WTC11 (cell line): ENCODE measurements at regions not wholly inside any gene's neighbourhood (a gene's known extent, or its start where the extent isn't known, plus 50 kb on each side); places are given as distances from the start of the nearest gene placed in this dataset.

Source experiments
- ATAC-seq: fragments of 200-7000 bp; cut with Tn5 transposase; 2 replicates; pipeline ENCODE4 v1.10.0; 2021; ENCODE audit warnings: mild to moderate bottlenecking, moderate library complexity
- CTCF ChIA-PET: fragments of 300-600 bp; sonication (Branson Sonifier 250); formaldehyde crosslinking; loops from one replicate; lab custom pipeline; 2021; ENCODE audit warnings: antibody characterized with exemption; lab: Charles Lee
- POLR2A ChIA-PET: fragments of 350-600 bp; sonication (Branson Sonifier 250); formaldehyde crosslinking; loops from one replicate; lab custom pipeline; 2021; ENCODE audit warnings: antibody characterized with exemption; lab: Charles Lee
- DNase-seq: peaks from one replicate; pipeline ENCODE4 v3.0.0; 2021; ENCODE audit warnings: low spot score
- H3K27ac Mint-ChIP-seq: 2 replicates; pipeline ENCODE4 v1.8.0; 2021; ENCODE audit warnings: mixed read lengths
- H3K27me3 Mint-ChIP-seq: 2 replicates; pipeline ENCODE4 v1.8.0; 2021; ENCODE audit warnings: low read depth, mild to moderate bottlenecking, moderate library complexity, mixed read lengths
- H3K36me3 Mint-ChIP-seq: 2 replicates; pipeline ENCODE4 v1.8.0; 2021; ENCODE audit warnings: mixed read lengths
- H3K4me1 Mint-ChIP-seq: 2 replicates; pipeline ENCODE4 v1.8.0; 2022; ENCODE audit warnings: mixed read lengths
- H3K4me3 Mint-ChIP-seq: 2 replicates; pipeline ENCODE4 v1.8.0; 2021; ENCODE audit warnings: mild to moderate bottlenecking, moderate library complexity, mixed read lengths
- H3K9me3 Mint-ChIP-seq: 2 replicates; pipeline ENCODE4 v1.8.0; 2021; ENCODE audit warnings: mixed read lengths
- AR ChIP-seq: fragments of 250-450 bp; sonication (Bioruptor Pico); IDR thresholded peaks from 2 replicates; pipeline ENCODE4 v1.9.0; 2021; ENCODE audit warnings: mild to moderate bottlenecking
- ATF1 ChIP-seq: sonication (generic); formaldehyde crosslinking; IDR thresholded peaks from 2 replicates; pipeline ENCODE4 v1.8.1; 2023; ENCODE audit warnings: mild to moderate bottlenecking, moderate library complexity, missing genetic modification reagents
- CBFB ChIP-seq: sonication (generic); formaldehyde crosslinking; IDR thresholded peaks from 2 replicates; pipeline ENCODE4 v1.8.1; 2022; ENCODE audit warnings: mild to moderate bottlenecking, low read depth, missing genetic modification reagents
- ELF4 ChIP-seq: sonication (generic); formaldehyde crosslinking; IDR thresholded peaks from 2 replicates; pipeline ENCODE4 v1.8.1; 2022; ENCODE audit warnings: low read depth, mild to moderate bottlenecking, moderate library complexity, missing genetic modification reagents
- ETV6 ChIP-seq: sonication (generic); formaldehyde crosslinking; IDR thresholded peaks from 2 replicates; pipeline ENCODE4 v1.8.1; 2022; ENCODE audit warnings: mild to moderate bottlenecking, missing genetic modification reagents
- FOXK1 ChIP-seq: sonication (generic); formaldehyde crosslinking; IDR thresholded peaks from 2 replicates; pipeline ENCODE4 v1.8.0; 2022; ENCODE audit warnings: mild to moderate bottlenecking, moderate library complexity, missing genetic modification reagents
- HMGXB4 ChIP-seq: sonication (generic); formaldehyde crosslinking; IDR thresholded peaks from 2 replicates; pipeline ENCODE4 v1.8.1; 2023; ENCODE audit warnings: mild to moderate bottlenecking, moderate library complexity, missing genetic modification reagents
- IRF2 ChIP-seq: sonication (generic); formaldehyde crosslinking; IDR thresholded peaks from 2 replicates; pipeline ENCODE4 v1.8.0; 2022; ENCODE audit warnings: low read depth, missing genetic modification reagents, borderline replicate concordance
- JAZF1 ChIP-seq: fragments of 250-450 bp; sonication (Bioruptor Pico); IDR thresholded peaks from 2 replicates; pipeline ENCODE4 v1.9.0; 2021; ENCODE audit warnings: moderate library complexity, mild to moderate bottlenecking, inconsistent platforms
- NFE2L1 ChIP-seq: sonication (generic); formaldehyde crosslinking; IDR thresholded peaks from 2 replicates; pipeline ENCODE4 v1.8.1; 2023; ENCODE audit warnings: missing genetic modification reagents
- RELA ChIP-seq: sonication (generic); formaldehyde crosslinking; IDR thresholded peaks from 2 replicates; pipeline ENCODE4 v1.8.1; 2022; ENCODE audit warnings: missing genetic modification reagents, mild to moderate bottlenecking, borderline replicate concordance
- SMAD4 ChIP-seq: sonication (generic); formaldehyde crosslinking; IDR thresholded peaks from 2 replicates; pipeline ENCODE4 v1.8.0; 2022; ENCODE audit warnings: mild to moderate bottlenecking, missing genetic modification reagents
- STAT6 ChIP-seq: sonication (generic); formaldehyde crosslinking; conservative IDR thresholded peaks from 2 replicates; pipeline ENCODE4 v1.8.1; 2023; ENCODE audit warnings: mild to moderate bottlenecking, low read depth, missing genetic modification reagents, moderate library complexity
- TEAD4 ChIP-seq: sonication (generic); formaldehyde crosslinking; IDR thresholded peaks from 2 replicates; pipeline ENCODE4 v1.8.0; 2022; ENCODE audit warnings: mild to moderate bottlenecking, missing genetic modification reagents
- USF1 ChIP-seq: sonication (generic); formaldehyde crosslinking; IDR thresholded peaks from 2 replicates; pipeline ENCODE4 v1.8.0; 2022; ENCODE audit warnings: mild to moderate bottlenecking, missing genetic modification reagents
- ZNF219 ChIP-seq: sonication (generic); formaldehyde crosslinking; IDR thresholded peaks from 2 replicates; pipeline ENCODE4 v1.8.0; 2023; ENCODE audit warnings: missing genetic modification reagents, mild to moderate bottlenecking, borderline replicate concordance
- ZNF263 ChIP-seq: sonication (generic); formaldehyde crosslinking; IDR thresholded peaks from 2 replicates; pipeline ENCODE4 v1.8.1; 2022; ENCODE audit warnings: low read depth, mild to moderate bottlenecking, moderate library complexity, missing genetic modification reagents
- ZNF532 ChIP-seq: fragments of 250-450 bp; sonication (Bioruptor Pico); IDR thresholded peaks from 2 replicates; pipeline ENCODE4 v1.9.0; 2021; ENCODE audit warnings: mild to moderate bottlenecking, borderline replicate concordance
- ZNF671 ChIP-seq: fragments of 250-450 bp; sonication (Bioruptor Pico); IDR thresholded peaks from 2 replicates; pipeline ENCODE4 v1.8.0; 2021; ENCODE audit warnings: mild to moderate bottlenecking

- no peak for TF ChIP-seq AR (CRISPR knock-in tag)
- no peak for TF ChIP-seq RELA (CRISPR knock-in tag)
- no peak for TF ChIP-seq FOXK1
- no peak for TF ChIP-seq TEAD4 (CRISPR knock-in tag)
- no peak for TF ChIP-seq JAZF1 (CRISPR knock-in tag)
- no peak for TF ChIP-seq ETV6 (CRISPR knock-in tag)
- TF ChIP-seq USF1 (CRISPR knock-in tag): no peak
- TF ChIP-seq ELF4 (CRISPR knock-in tag): no peak
- no peak for TF ChIP-seq CBFB (CRISPR knock-in tag)
- no peak for TF ChIP-seq ZNF219
Measured at GRCh38 chr9:78765861-78766260, 468.9 kb downstream of the PSAT1 start (continued).

GRCh38 chr9:78767490-78767889 lies 470.6 kb downstream of the PSAT1 start:
- Mint-ChIP-seq H3K9me3 (no peaks in the 10 kb centered on the region), H3K4me1 (peaks cover 7% of the 10 kb centered on the region), H3K36me3 (no peaks in the 10 kb centered on the region), H3K4me3 (no peak overlapping the region), H3K27me3 (peaks cover 11% of the 10 kb centered on the region), H3K27ac (no peak overlapping the region)
- no peak for TF ChIP-seq ZNF532 (CRISPR knock-in tag)
- no peak for TF ChIP-seq ETV6 (CRISPR knock-in tag)
- TF ChIP-seq ZNF263: no peak
- TF ChIP-seq HMGXB4: no peak
- no peak for TF ChIP-seq STAT6 (CRISPR knock-in tag)
- no peak for TF ChIP-seq IRF2 (CRISPR knock-in tag)
- no peak for TF ChIP-seq SMAD4 (CRISPR knock-in tag)
- TF ChIP-seq ATF1 (CRISPR knock-in tag): no peak
- no peak for TF ChIP-seq ZNF671 (CRISPR knock-in tag)
- TF ChIP-seq NFE2L1: no peak
- ATAC-seq (no peak), DNase-seq (no peak)
- ChIA-PET POLR2A (no interaction called here), CTCF (no interaction called here)
